ENCODE measurements at regions not wholly inside any gene's neighbourhood (a gene's known extent, or its start where the extent isn't known, plus 50 kb on each side); places are given as distances from the start of the nearest gene placed in this dataset.
"Not testable (repeated sequence)": the region's sequence is repeated elsewhere in the genome, so short reads cannot be mapped to it uniquely, and the experiment has no call there.

DNA sequence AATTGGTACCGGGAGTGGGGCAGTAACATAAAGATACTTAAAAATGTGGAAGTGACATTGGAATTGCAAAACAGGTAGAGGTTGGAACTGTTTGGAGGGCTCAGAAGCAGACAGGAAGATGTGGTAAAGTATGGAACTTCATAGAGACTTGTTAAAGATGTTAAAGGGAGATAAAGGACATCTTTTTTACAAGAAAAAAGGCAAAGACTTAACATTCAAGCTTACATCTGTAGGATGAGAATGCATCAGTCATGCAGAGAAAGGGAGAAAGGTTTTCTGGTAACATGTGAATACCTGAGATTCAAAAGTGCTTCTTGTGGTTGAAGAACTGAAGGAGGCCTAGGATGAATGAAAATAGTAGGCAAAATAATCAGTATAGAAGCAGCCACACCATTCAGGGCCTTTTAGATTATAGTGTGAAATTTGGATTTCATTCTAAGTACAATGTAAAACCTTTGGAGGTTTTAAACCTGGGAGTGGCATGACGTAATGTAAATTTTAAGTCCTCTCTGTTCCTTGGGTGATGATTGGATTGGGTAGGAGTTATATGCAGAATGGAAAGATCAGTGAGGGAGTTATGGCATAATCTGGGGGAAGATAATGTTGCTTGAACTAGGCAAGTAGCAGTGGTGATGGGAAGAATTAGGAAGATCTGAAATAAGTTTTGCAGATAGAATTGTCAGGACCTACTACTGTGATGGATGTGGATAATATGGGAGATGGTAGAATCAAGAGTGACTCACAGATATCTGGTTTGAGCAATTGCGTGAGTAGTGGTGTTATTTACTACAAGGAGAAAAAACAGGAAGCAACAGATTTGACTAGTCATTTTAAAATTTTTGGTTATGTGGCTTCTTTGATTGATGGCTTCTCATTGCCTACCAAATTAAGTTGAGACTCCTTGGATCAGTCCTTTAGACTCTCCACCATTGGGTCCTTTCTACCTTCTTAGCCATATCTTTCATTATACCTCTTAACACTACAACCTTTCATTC lies 138.7 kb downstream of the VSIG4 start:
- H4K8ac ChIP-seq (ENCODE audit: low read depth, low read length), result no peak overlapping the region
- no peak for DNase-seq

DNA sequence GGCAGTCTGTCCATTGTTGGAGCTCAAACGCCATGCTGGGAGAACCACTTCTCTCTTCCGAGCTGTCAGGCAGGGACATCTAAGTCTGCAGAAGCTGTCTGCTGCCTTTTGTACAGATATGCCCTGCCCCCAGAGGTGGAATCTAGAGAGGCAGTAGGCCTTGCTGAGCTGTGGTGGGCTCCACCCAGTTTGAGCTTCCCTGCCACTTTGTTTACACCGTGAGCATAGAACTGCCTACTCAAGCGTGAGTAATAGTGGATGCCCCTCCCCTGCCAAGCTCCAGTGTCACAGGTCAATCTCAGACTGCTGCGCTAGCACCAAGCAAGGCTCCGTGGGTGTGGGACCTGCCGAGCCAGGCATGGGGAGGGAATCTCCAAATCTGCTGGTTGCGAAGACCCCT lies 145.7 kb downstream of the VSIG4 start:
- no peaks in the 10 kb centered on the region for H3K79me2 ChIP-seq (ENCODE audit: control insufficient read depth, insufficient read depth, low read length)
- no peak overlapping the region for H2BK15ac ChIP-seq (replicated peaks; ENCODE audit: low read depth)
- no peak overlapping the region for H2BK5ac ChIP-seq (ENCODE audit: low read length)
- no peaks in the 10 kb centered on the region for H3K27me3 ChIP-seq (ENCODE audit: insufficient read depth, low read length, poor library complexity)
- no peak overlapping the region for H3K23ac ChIP-seq (ENCODE audit: low read length)
- no peak overlapping the region for H3K18ac ChIP-seq (ENCODE audit: low read length)
- no peak overlapping the region for H2AK5ac ChIP-seq (ENCODE audit: low read length)
- H2BK120ac ChIP-seq (ENCODE audit: low read depth, low read length), result no peak overlapping the region
- no peaks in the 10 kb centered on the region for H3K36me3 ChIP-seq (ENCODE audit: control insufficient read depth, insufficient read depth, low read length)
- H3K79me1 ChIP-seq (ENCODE audit: low read length), result no peaks in the 10 kb centered on the region
- no peak for DNase-seq
- H3K9ac ChIP-seq (ENCODE audit: low read length), result no peak overlapping the region
- no peaks in the 10 kb centered on the region for H3K4me1 ChIP-seq (ENCODE audit: control insufficient read depth, low read depth, low read length)
- H3K4ac ChIP-seq (ENCODE audit: low read depth, low read length), result no peak overlapping the region
- no peak overlapping the region for H3K4me3 ChIP-seq (ENCODE audit: low read length)
- H3K27ac ChIP-seq (ENCODE audit: low read depth, low read length), result no peak overlapping the region
- WGBS (ENCODE audit: extremely low coverage, insufficient coverage, low lambda C conversion rate), result no CpG with 5 or more reads among the region's 8 CpGs
- no peak overlapping the region for H4K8ac ChIP-seq (ENCODE audit: low read depth, low read length)
- no peak overlapping the region for H4K5ac ChIP-seq (ENCODE audit: low read length)
- H3K56ac ChIP-seq (ENCODE audit: low read length), result no peak overlapping the region
- H3K4me2 ChIP-seq (ENCODE audit: low read length), result no peak overlapping the region

More for the DNA sequence above, 138.7 kb downstream of the VSIG4 start:
- H2BK15ac ChIP-seq (replicated peaks; ENCODE audit: low read depth), result no peak overlapping the region
- no peak overlapping the region for H3K9ac ChIP-seq (ENCODE audit: low read length)
- H3K23ac ChIP-seq (ENCODE audit: low read length), result no peak overlapping the region
- H3K79me1 ChIP-seq (ENCODE audit: low read length), result no peaks in the 10 kb centered on the region
- H3K18ac ChIP-seq (ENCODE audit: low read length), result no peak overlapping the region
- no peaks in the 10 kb centered on the region for H3K27me3 ChIP-seq (ENCODE audit: insufficient read depth, low read length, poor library complexity)
- H2AK5ac ChIP-seq (ENCODE audit: low read length), result no peak overlapping the region
- no peak overlapping the region for H2BK5ac ChIP-seq (ENCODE audit: low read length)
- no peak overlapping the region for H3K4me2 ChIP-seq (ENCODE audit: low read length)
- no peak overlapping the region for H4K5ac ChIP-seq (ENCODE audit: low read length)
- H3K27ac ChIP-seq (ENCODE audit: low read depth, low read length), result no peak overlapping the region
- no CpG with 5 or more reads among the region's 3 CpGs for WGBS (ENCODE audit: extremely low coverage, insufficient coverage, low lambda C conversion rate)
- H3K4ac ChIP-seq (ENCODE audit: low read depth, low read length), result no peak overlapping the region
- H3K56ac ChIP-seq (ENCODE audit: low read length), result no peak overlapping the region
- H2BK120ac ChIP-seq (ENCODE audit: low read depth, low read length), result no peak overlapping the region
- no peaks in the 10 kb centered on the region for H3K36me3 ChIP-seq (ENCODE audit: control insufficient read depth, insufficient read depth, low read length)
- H3K4me3 ChIP-seq (ENCODE audit: low read length), result no peak overlapping the region
- H3K4me1 ChIP-seq (ENCODE audit: control insufficient read depth, low read depth, low read length), result no peaks in the 10 kb centered on the region
- H3K79me2 ChIP-seq (ENCODE audit: control insufficient read depth, insufficient read depth, low read length), result no peaks in the 10 kb centered on the region

DNA sequence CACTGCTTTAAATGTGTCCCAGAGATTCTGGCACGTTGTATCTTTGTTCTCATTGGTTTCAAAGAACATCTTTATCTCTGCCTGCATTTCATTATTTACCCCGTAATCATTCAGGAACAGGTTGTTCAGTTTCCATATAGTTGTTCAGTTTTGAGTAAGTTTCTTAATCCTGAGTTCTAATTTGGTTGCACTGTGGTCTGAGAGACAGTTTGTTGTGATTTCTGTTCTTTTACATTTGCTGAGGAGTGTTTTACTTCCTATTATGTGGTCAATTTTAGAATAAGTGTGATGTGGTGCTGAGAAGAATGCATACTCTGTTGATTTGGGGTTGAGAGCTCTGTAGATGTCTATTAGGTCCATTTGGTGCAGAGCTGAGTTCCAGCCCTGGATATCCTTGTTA lies 148.1 kb downstream of the VSIG4 start:
- H3K4me1 ChIP-seq (ENCODE audit: control insufficient read depth, low read depth, low read length); H3K4me3 ChIP-seq (ENCODE audit: low read length); H4K8ac ChIP-seq (ENCODE audit: low read depth, low read length); H3K79me1 ChIP-seq (ENCODE audit: low read length); H3K79me2 ChIP-seq (ENCODE audit: control insufficient read depth, insufficient read depth, low read length); H3K4ac ChIP-seq (ENCODE audit: low read depth, low read length); H3K9ac ChIP-seq (ENCODE audit: low read length); H3K36me3 ChIP-seq (ENCODE audit: control insufficient read depth, insufficient read depth, low read length); H3K4me2 ChIP-seq (ENCODE audit: low read length); H2BK120ac ChIP-seq (ENCODE audit: low read depth, low read length); H3K27ac ChIP-seq (ENCODE audit: low read depth, low read length); H4K5ac ChIP-seq (ENCODE audit: low read length); H2BK5ac ChIP-seq (ENCODE audit: low read length); H2AK5ac ChIP-seq (ENCODE audit: low read length); DNase-seq; H3K56ac ChIP-seq (ENCODE audit: low read length); H3K27me3 ChIP-seq (ENCODE audit: insufficient read depth, low read length, poor library complexity); H2BK15ac ChIP-seq (replicated peaks; ENCODE audit: low read depth); H3K23ac ChIP-seq (ENCODE audit: low read length); H3K18ac ChIP-seq (ENCODE audit: low read length): not testable (repeated sequence)
- no CpG with 5 or more reads among the region's 2 CpGs for WGBS (ENCODE audit: extremely low coverage, insufficient coverage, low lambda C conversion rate)

DNA sequence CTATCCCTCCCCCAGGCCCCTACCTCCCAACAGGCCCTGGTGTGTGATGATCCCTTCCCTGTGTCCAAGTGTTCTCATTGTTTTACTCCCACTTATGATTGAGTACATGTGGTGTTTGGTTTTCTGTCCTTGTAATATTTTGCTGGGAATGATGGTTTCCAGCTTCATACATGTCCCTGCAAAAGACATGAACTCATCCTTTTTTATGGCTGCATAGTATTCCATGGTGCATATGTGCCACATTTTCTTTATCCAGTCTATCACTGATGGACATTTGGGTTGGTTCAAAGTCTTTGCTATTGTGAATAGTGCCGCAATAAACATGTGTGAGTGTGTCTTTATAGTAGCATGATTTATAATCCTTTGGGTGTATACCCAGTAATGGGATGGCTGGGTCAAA lies 151.7 kb downstream of the VSIG4 start:
- not testable (repeated sequence) for DNase-seq; H3K4me2 ChIP-seq (ENCODE audit: low read length); H3K56ac ChIP-seq (ENCODE audit: low read length); H3K27me3 ChIP-seq (ENCODE audit: insufficient read depth, low read length, poor library complexity); H2BK5ac ChIP-seq (ENCODE audit: low read length); H3K4me3 ChIP-seq (ENCODE audit: low read length); H3K4me1 ChIP-seq (ENCODE audit: control insufficient read depth, low read depth, low read length); H3K23ac ChIP-seq (ENCODE audit: low read length); H3K9ac ChIP-seq (ENCODE audit: low read length); H3K4ac ChIP-seq (ENCODE audit: low read depth, low read length); H4K5ac ChIP-seq (ENCODE audit: low read length); H2BK15ac ChIP-seq (replicated peaks; ENCODE audit: low read depth); H3K27ac ChIP-seq (ENCODE audit: low read depth, low read length); H3K79me1 ChIP-seq (ENCODE audit: low read length); H2BK120ac ChIP-seq (ENCODE audit: low read depth, low read length); H3K79me2 ChIP-seq (ENCODE audit: control insufficient read depth, insufficient read depth, low read length); H3K36me3 ChIP-seq (ENCODE audit: control insufficient read depth, insufficient read depth, low read length); H4K8ac ChIP-seq (ENCODE audit: low read depth, low read length); H2AK5ac ChIP-seq (ENCODE audit: low read length); H3K18ac ChIP-seq (ENCODE audit: low read length)
- WGBS (ENCODE audit: extremely low coverage, insufficient coverage, low lambda C conversion rate), result no CpG with 5 or more reads among the region's 1 CpG

DNA sequence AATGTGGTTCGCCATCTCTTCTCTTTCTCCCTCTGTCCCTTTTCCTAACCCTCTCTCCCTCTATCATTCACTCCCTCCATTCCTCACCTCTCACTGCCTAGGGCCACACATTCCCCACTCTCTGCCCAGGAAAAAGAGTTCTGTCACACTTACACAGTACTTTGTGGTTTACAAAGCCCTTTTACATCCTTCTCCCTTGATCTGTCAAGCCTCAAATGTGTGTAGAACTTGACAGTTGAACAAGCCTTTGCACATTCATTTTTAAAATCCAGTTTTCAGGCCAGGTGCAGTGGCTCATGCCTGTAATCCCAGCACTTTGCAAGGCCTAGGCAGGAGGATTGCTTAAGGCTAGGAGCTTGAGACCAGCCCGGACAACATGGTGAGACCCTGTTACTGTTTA lies 156.3 kb downstream of the VSIG4 start:
- H3K18ac ChIP-seq (ENCODE audit: low read length), result no peak overlapping the region
- H3K23ac ChIP-seq (ENCODE audit: low read length), result no peak overlapping the region
- no peak overlapping the region for H3K4me3 ChIP-seq (ENCODE audit: low read length)
- H3K56ac ChIP-seq (ENCODE audit: low read length), result no peak overlapping the region
- H3K36me3 ChIP-seq (ENCODE audit: control insufficient read depth, insufficient read depth, low read length), result no peaks in the 10 kb centered on the region
- no peak overlapping the region for H3K27ac ChIP-seq (ENCODE audit: low read depth, low read length)
- no peak overlapping the region for H2BK120ac ChIP-seq (ENCODE audit: low read depth, low read length)
- WGBS (ENCODE audit: extremely low coverage, insufficient coverage, low lambda C conversion rate), result no CpG with 5 or more reads among the region's 2 CpGs
- no peak overlapping the region for H3K4ac ChIP-seq (ENCODE audit: low read depth, low read length)
- no peaks in the 10 kb centered on the region for H3K79me1 ChIP-seq (ENCODE audit: low read length)
- H3K4me2 ChIP-seq (ENCODE audit: low read length), result no peak overlapping the region
- H2AK5ac ChIP-seq (ENCODE audit: low read length), result no peak overlapping the region
- H4K5ac ChIP-seq (ENCODE audit: low read length), result no peak overlapping the region
- no peak overlapping the region for H4K8ac ChIP-seq (ENCODE audit: low read depth, low read length)
- no peaks in the 10 kb centered on the region for H3K27me3 ChIP-seq (ENCODE audit: insufficient read depth, low read length, poor library complexity)
- no peak for DNase-seq
- H3K4me1 ChIP-seq (ENCODE audit: control insufficient read depth, low read depth, low read length), result no peaks in the 10 kb centered on the region
- H3K79me2 ChIP-seq (ENCODE audit: control insufficient read depth, insufficient read depth, low read length), result no peaks in the 10 kb centered on the region
- no peak overlapping the region for H3K9ac ChIP-seq (ENCODE audit: low read length)
- no peak overlapping the region for H2BK5ac ChIP-seq (ENCODE audit: low read length)
- no peak overlapping the region for H2BK15ac ChIP-seq (replicated peaks; ENCODE audit: low read depth)

Data from mesendoderm (in vitro differentiated cells).